ENCODE measurements at regions not wholly inside any gene's neighbourhood (a gene's known extent, or its start where the extent isn't known, plus 50 kb on each side); places are given as distances from the start of the nearest gene placed in this dataset.

DNA sequence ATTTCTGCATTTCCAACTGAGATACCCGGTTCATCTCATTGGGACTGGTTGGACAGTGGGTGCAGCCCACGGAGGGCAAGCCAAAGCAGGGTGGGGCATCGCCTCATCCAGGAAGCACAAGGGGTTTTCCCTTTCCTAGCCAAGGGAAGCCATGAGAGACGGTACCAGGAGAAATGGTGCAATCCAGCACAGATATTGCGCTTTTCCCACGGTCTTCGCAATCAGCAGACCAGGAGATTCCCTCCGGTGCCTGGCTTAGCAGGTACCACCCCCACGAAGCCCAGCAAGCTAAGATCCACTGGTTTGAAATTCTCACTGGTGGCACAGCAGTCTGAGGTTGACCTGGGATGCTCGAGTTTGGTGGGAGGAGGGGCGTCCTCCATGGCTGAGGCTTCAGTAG, 527.0 kb downstream of the TLE1 start:
- DNase-seq = no peak

DNA sequence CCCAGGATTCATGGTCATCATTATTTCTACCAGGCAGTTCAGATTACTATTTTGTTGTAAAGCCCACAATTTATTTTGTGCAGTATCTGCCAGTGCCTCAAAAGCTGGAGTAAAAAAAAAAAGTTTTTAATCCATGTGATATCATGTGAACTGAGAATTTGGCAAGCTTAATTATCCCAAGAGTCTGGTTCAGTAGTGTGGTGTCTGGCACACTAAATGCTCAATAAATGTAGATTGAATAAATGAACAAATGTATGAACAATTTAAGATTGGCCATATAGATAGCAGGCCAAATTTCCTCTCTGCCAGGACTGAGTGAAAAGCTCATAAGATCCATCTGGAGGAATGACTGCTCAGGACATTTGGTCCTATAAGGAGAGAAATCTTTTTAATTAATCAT, 533.0 kb downstream of the TLE1 start:
- DNase-seq = no peak

DNA sequence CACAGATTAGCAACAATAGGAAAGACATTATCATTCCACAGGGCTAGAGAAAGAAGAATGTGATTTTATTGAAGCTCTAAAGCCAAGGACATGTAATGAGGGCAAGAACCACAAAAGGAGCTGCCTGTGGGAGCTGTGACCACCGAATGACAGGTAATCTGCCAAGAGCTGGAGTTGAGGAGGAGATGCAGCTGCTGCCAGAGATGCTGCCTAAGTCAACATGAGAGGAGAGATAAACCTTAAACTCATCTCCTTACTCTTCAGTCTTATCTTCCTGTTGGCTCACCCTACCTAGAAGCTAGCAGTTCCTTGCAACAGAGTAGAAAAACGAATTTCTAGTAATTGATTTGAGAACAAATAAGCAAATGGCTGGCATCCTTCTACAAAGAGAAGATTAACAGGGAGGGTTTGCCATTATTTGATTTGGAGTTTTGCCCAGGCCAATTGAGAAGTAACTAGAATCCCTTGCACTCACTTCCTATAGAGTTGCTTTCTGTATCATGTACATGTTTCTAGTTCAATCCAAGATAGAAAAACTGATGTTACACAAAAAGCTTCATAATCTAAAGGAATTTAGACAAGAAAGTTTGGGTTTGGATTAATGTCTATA, 539.2 kb downstream of the TLE1 start:
- no peak for DNase-seq

- DNase-seq = no peak
Observed at GRCh38 chr9:81146684-81147337, 542.5 kb downstream of the TLE1 start.

- DNase-seq = no peak
Observed at GRCh38 chr9:81146241-81146640, 543.1 kb downstream of the TLE1 start.

DNA sequence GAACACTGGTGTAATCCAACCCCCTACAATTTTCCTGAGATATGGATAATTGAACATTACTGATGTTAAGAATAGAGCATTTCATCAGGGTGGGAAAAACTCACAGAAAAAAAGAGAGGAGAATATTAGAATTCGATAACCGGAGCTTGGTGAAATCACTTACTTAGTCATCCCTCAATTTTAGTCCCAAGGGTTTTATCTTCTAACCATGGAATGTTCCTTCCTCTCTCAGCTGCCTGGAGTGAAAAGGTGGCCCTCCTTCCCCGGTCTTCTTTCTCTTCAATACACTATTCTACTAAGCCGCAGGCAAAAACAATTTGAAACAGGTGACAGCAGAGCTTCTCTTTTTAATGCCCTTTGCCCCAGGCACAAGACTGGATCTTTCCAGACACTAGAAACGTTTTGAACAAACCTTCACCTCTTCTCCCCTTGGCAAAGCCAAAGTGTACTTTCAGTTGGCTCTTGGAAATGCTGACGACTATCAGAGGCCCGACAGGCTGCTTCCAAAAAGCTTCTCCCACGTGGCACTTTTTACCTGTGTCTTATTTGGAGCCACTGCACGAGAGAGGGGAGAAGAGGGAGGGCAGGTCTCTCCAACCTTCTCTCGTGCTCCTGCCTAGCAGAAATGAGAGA, 543.9 kb downstream of the TLE1 start:
- no peak for DNase-seq

GRCh38 chr9:81141961-81142360, 547.4 kb downstream of the TLE1 start:
- no peak for DNase-seq

DNA sequence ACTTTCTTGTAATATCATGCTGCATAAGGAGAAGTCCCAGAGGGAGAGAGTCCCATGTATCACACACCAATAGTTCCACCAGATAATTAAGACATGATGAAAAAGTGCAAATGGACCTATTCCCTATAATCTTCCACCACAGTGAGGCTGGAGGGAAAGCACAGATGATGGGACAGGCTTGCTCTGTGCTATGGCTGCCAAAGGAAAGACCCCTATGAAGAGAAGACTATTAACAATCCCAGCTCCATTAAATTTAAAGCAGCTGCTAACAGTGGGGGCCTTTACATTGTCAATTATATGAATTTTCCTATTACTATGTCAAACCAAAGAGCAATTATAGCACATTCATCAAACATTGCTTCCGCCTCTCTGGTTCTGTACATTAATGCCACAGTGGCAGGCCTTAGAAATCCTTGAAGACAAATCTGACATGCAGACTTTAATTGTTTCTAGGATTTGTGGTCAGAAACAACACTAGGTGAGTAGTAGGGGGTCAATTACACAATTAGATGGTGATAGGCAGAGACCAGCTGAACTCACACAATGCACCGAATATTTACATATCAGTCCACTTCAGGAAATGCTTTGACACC, 551.3 kb downstream of the TLE1 start:
- no peak for DNase-seq

GRCh38 chr9:81132796-81133195, 556.6 kb downstream of the TLE1 start:
- DNase-seq = no peak

GRCh38 chr9:81132318-81132717, 557.0 kb downstream of the TLE1 start:
- no peak for DNase-seq

- no peak for DNase-seq
Observed at GRCh38 chr9:81128701-81129100, 560.6 kb downstream of the TLE1 start.

- no peak for DNase-seq
Observed at GRCh38 chr9:81125446-81126092, 563.8 kb downstream of the TLE1 start.

DNA sequence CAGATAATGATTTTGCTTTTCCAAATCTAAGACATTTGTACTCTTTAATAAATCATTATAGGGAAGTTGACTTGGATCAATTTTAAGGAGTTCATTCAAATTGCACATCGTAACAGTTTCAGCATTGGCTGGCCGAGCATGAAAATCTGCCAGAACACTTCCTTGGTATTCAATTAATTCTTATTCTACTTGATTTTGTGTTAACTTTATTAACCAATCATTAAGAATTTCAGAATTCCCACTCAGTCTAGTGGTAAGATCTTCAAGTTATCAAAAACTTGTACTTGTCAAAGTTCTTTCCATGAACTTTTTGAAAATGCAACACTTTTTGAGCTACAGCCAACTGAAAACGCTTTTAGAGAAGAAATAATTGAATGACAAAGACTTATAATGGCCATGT, 565.8 kb downstream of the TLE1 start:
- no peak for DNase-seq

DNA sequence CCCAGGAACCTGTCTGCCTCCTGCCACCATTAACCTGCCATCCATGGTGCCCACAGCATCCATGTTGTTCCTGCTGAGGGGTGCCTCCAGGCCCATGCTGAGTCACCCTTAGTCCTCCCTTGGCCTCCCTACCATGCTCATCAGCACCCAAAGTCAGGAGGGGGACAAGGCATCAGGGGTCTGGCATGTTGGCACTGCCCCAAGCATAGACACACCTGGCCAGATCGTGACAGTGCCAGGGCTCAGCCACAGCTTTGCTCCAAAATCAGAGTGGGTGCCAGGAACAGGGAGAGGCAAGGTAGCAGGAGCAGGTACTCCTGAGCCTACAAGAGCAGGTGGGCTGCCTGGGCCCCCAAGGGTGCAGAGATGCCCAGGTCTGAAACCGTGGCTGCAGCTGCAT, 566.6 kb downstream of the TLE1 start:
- DNase-seq = no peak

DNA sequence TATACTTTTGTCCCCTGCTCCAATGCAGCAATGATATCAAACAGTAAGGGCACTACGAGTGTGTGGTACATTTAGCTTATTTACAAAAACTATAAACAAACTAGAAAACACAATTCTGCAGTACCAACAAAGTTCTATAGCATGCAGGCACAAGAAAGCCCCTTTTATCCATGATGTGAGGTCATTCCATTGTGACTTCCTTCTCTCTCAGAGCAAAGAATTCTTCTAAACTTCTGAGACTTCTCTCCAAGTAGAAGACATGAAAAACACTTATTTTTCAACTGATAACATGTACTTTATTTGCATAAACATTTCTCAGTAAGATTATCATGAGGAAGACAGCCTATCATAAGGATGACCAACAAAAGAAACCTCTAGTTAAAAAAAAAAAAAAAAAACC, 569.8 kb downstream of the TLE1 start:
- DNase-seq = no peak

GRCh38 chr9:81118416-81118815, 570.9 kb downstream of the TLE1 start:
- DNase-seq = no peak

DNA sequence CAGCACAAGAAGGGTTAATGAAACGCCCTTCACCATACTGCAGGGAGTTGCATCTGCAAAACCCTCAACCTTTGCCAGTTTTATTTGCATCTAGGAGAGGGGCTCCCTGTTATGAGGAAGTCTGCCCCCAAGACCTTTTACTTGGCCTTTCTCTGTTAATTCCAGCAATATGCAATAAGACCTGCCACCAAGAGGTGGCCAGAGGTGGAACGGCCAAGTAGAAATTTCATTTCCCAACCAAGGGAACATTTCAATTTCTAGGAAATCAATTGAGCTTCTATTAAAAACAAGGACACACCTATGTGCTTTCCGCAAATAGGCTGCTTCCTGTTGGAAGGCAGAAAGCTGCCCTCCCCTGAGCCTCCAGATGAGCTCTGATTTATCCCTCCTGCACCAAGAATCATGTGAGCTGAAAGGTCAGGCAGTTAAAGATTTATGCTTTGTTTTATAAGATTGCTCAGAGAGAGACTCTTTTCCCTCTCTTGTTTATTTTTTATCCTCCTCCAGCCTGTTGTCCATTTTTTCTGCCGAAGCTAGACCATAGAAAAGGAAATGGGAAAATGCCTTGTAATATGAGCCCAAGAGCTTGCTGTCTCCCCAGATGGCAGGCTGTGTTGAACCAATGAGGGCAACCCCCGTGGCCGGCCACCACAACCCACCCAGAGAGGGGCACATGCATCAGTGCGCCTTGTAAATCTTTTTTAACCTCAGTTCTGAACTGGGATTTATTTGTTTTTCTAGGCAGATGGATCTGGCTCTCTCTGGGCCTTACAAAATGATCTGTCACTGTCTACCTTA, 572.8 kb downstream of the TLE1 start:
- DNase-seq = no peak

DNA sequence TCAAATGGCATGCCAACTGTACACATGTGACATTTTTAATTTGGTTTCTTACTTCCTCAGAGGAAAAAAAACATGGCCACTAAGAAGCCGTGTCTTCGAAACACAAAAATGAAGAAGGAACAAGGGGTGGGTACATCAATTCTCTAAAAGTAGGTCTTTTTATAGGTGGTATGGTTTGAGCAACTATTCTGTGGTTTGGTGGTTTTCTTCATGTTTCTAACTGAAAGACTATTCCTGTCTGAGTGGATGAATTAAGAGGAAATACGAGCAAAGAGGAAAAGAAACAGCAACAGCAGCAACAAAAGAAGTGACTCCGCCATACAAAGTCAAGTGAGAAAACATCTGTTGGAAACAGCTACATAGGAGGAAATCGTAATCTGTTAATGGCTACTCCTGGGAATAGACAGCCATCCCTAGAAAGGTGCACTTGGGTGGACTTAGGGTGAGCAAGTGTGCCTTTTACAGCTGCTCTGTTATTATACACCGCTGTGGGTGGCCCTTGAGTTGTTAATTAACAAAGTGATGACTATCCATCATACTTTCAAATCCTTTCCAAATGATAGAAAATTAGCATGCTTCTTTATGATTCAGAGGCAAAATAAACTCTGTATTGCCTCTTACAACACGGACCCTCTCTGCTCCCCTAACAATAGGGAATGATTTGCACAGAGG, 575.8 kb downstream of the TLE1 start:
- DNase-seq = no peak

DNA sequence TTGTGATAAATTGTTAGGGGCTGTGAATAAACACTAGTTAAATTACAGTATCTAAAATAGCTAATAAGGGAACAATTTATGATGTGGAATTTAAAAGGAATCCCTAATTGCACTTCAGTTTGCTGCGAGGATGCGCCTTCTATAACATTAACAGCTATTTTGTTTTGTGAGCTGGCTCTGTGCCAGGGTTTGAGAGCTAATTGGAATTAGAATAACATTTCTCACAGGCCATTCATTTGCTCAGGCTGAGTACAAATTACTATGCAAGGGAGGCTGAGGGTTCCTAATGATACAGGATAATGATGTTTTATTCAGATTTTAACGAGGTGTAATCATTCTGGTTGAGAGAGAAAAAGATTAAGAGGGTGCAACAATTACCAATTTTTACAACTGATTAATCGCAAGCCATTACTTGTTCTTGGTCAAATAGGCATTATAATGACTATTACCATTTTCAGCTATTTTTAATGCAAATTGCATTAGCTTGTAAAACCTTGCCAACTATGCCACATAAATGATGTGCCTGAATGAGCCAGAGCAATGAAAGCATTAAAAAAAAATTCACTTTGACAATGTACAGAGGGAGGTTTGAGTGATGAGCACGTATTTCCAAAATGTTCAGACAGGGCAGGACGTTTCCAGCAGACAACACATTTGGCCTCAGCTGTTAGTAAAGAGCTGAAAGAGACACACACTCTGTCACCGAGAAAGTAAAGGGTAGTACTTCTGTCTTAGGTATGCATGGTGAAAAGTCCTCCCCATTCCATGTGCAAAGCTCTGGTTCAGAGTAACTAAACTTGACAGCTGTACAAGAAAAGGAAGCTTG, 576.5 kb downstream of the TLE1 start:
- no peak for DNase-seq

- DNase-seq = no peak
Observed at GRCh38 chr9:81108821-81109220, 580.5 kb downstream of the TLE1 start.

- DNase-seq = no peak
Observed at GRCh38 chr9:81108391-81108790, 581.0 kb downstream of the TLE1 start.

All from activated CD8-positive, alpha-beta memory T cell treated with anti-CD3 and anti-CD28 coated beads, Interleukin-2, amount 50 U/mL, for 48 hours (primary cell).